Breast epithelium (tissue), 4 donors: ENCODE measurements at regions not wholly inside any gene's neighbourhood (a gene's known extent, or its start where the extent isn't known, plus 50 kb on each side); places are given as distances from the start of the nearest gene placed in this dataset.

Experiments
- DNase-seq, 2 donors: peaks; one replicate each; pipeline ENCODE4 v3.0.0-alpha.2; 2019; ENCODE audit warnings: low spot score in 2 of 2
- H3K27ac ChIP-seq, 2 donors: fragments of 200-600 bp; sonication (generic) in 1 of 2; one replicate each; pipeline ENCODE4 v1.5.1; 2016 to 2019; ENCODE audit warnings: mild to moderate bottlenecking in 1 of 2
- H3K27me3 ChIP-seq, 2 donors: fragments of 200-600 bp; sonication (generic) in 1 of 2; one replicate each; pipeline versions ENCODE4 v1.5.1 to v1.6.0; 2017 to 2019; ENCODE audit warnings: control low read depth in 1 of 2, mild to moderate bottlenecking in 1 of 2
- H3K36me3 ChIP-seq: fragments of 200-600 bp; one replicate; pipeline ENCODE4 v1.5.1; 2019
- H3K4me1 ChIP-seq, 2 donors: fragments of 200-600 bp; sonication (generic); one replicate each; pipeline ENCODE4 v1.5.1; 2016 to 2019; ENCODE audit warnings: control low read depth in 1 of 2
- H3K4me3 ChIP-seq, 3 donors: fragments of 200-600 bp; sonication (generic); 1 replicate in 2 of 3; 2 replicates in 1 of 3; pipeline ENCODE4 v1.5.1; 2016 to 2019; ENCODE audit warnings: mild to moderate bottlenecking in 3 of 3, moderate library complexity in 2 of 3
- H3K9me3 ChIP-seq, 2 donors: fragments of 200-600 bp; sonication (generic) in 1 of 2; one replicate each; pipeline ENCODE4 v1.5.1; 2016 to 2019; ENCODE audit warnings: control low read depth in 1 of 2
- POLR2A ChIP-seq: fragments of 450-650 bp; IDR thresholded peaks from one replicate; pipeline ENCODE4 v1.6.1; 2016; ENCODE audit warnings: antibody characterized with exemption, mild to moderate bottlenecking, moderate library complexity
- POLR2AphosphoS5 ChIP-seq, 3 donors: sonication (generic); formaldehyde crosslinking; IDR thresholded peaks; one replicate each; pipeline ENCODE4 v1.6.1; 2017; ENCODE audit warnings: antibody characterized with exemption in 3 of 3
- intact Hi-C: fragments of 100-400 bp; cut with DNase I; formaldehyde crosslinking; loops from one replicate; pipeline ENCODE4 v1.15.1; 2023; ENCODE audit warnings: low total_unique reads
- TF ChIP-seq, protein P1 (sequence below), 3 donors: fragments of 450-650 bp; IDR thresholded peaks; one replicate each; pipeline ENCODE4 v1.5.1; 2016 to 2017; ENCODE audit warnings: antibody characterized with exemption in 3 of 3, mild to moderate bottlenecking in 3 of 3, moderate library complexity in 3 of 3

DNA sequence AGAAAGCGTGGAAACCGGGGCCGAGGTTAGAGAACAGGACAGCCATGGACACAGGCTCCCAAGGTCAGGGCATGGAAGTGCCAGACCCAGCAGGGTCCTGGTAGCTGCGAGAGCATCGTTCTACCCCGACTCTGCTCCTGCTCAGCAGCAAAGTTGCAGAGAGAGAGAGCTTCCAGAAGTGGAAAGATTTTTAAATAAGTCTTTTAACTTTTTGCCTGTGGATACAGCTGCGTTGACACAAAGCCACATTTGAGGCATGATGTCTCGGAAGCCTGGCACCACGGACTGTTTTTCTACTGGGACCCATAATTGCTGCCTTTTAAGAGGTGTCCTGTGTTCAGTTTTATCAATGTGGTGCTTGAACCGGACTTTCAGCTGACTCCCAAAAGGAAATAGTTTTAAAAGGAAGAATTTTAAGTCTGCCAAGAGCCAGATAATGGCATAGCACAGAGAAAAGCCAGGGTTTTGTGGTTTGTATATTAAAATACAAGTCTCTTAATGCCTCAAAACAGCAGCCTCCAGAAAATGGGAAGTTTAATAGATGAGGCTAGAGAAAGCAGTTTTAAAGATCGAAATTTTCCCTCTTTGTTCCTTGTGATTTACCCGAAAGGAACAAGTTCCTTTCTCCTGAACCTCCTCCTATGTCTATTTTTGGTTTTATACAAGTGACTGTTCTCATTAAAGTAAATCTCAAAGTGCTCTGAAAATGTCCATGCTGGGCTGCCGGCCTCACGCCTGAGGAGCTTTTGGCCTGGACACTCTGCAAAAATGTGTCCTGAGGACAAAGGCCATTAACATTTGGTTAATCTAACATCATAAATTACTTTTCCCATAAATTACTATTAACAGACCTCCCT is 91.5 kb downstream of the RIN2 start:
- Histone ChIP-seq H3K4me1 (peaks cover 0 to 16% of the 10 kb centered on the region in 2 donors), H3K27ac (peak overlapping the region; percentile 81 to 82), H3K9me3 (no peaks in the 10 kb centered on the region), H3K4me3 (peak overlapping the region in 1 of 3 donors; percentile 31), H3K36me3 (no peaks in the 10 kb centered on the region), H3K27me3 (no peaks in the 10 kb centered on the region)
- intact Hi-C loops: no loop called here
- no peak for DNase-seq
- TF ChIP-seq, protein P1, sequence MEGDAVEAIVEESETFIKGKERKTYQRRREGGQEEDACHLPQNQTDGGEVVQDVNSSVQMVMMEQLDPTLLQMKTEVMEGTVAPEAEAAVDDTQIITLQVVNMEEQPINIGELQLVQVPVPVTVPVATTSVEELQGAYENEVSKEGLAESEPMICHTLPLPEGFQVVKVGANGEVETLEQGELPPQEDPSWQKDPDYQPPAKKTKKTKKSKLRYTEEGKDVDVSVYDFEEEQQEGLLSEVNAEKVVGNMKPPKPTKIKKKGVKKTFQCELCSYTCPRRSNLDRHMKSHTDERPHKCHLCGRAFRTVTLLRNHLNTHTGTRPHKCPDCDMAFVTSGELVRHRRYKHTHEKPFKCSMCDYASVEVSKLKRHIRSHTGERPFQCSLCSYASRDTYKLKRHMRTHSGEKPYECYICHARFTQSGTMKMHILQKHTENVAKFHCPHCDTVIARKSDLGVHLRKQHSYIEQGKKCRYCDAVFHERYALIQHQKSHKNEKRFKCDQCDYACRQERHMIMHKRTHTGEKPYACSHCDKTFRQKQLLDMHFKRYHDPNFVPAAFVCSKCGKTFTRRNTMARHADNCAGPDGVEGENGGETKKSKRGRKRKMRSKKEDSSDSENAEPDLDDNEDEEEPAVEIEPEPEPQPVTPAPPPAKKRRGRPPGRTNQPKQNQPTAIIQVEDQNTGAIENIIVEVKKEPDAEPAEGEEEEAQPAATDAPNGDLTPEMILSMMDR (IDR thresholded peaks at IDR 0.05): no peak
- TF ChIP-seq POLR2AphosphoS5 (IDR thresholded peaks at IDR 0.05): no peak

DNA sequence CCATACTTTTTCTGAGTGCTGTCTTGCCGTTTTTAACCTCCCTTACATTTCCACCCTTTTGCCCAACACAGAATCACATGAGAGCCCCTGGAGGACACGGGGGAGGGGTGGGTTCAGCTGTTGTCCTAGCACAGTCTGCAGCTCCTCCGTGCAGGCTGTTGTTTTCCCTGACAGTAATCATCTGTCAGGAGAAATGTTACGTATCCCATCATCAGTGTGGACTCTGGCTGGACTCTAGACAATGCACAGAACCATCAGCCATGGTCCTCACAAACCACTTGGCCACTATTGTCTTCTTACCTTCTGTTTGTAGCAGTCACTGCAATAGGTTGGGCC is 92.1 kb downstream of the RIN2 start:
- no peak for DNase-seq
- TF ChIP-seq POLR2AphosphoS5 (IDR thresholded peaks at IDR 0.05) (no peak), POLR2A (no peak)
- TF ChIP-seq, protein P1 (IDR thresholded peaks at IDR 0.05): no peak
- intact Hi-C loops: no loop called here
- Histone ChIP-seq H3K4me1 (peaks cover 0 to 16% of the 10 kb centered on the region in 2 donors), H3K27ac (peak overlapping the region; percentile 81 to 82), H3K4me3 (peak overlapping the region in 1 of 3 donors; percentile 22), H3K27me3 (no peaks in the 10 kb centered on the region), H3K9me3 (no peaks in the 10 kb centered on the region), H3K36me3 (no peaks in the 10 kb centered on the region)

DNA sequence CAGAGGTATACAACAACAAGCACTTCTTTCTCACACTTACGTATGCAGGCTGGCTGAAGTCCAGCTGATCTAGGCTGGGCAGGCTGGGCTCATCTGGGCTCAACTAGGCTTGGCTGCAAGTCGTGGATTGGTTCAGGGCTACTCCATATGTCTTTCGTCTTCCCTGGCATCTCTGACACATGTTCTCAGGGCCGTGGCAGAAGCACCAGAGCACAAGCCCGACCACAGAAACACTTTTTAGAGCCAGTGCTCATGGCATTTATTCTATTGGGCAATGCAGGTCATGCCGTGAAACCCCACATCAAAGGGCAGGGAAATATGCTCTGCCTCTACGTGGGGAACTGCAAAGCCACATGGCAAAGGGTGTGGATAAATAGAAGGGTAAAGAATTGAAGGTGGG is 93.8 kb downstream of the RIN2 start:
- Histone ChIP-seq H3K9me3 (no peaks in the 10 kb centered on the region), H3K4me3 (no peak overlapping the region), H3K27me3 (no peaks in the 10 kb centered on the region), H3K27ac (no peak overlapping the region), H3K36me3 (no peaks in the 10 kb centered on the region), H3K4me1 (peaks cover 0 to 16% of the 10 kb centered on the region in 2 donors)
- intact Hi-C loops: no loop called here
- no peak for TF ChIP-seq POLR2A
- no peak for TF ChIP-seq POLR2AphosphoS5 (IDR thresholded peaks at IDR 0.05)
- no peak for DNase-seq

DNA sequence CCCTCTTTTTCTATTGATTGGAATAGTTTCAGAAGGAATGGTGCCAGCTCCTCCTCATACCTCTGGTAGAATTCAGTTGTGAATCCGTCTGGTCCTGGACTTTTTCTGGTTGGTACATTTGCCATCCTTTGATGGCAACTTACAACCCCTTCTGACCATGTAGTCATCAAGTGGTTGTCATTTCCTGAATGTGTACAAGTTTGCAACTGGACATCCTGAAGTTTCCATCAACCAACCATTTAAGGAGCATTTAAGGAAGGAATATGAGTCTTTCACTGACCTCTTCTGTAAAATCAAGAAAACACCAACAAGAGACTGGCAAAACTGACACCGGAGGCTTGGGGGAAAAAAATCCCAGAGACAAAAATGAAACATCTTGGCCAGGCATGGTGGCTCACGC is 97.4 kb downstream of the RIN2 start:
- intact Hi-C loops: no loop called here
- H3K9me3 ChIP-seq: no peaks in the 10 kb centered on the region
- H3K4me3 ChIP-seq: no peak overlapping the region
- H3K27me3 ChIP-seq: no peaks in the 10 kb centered on the region
- H3K4me1 ChIP-seq: peaks cover 0 to under 1% of the 10 kb centered on the region in 2 donors
- H3K27ac ChIP-seq: no peak overlapping the region
- TF ChIP-seq POLR2AphosphoS5 (IDR thresholded peaks at IDR 0.05) (no peak), POLR2A (no peak)
- TF ChIP-seq, protein P1 (IDR thresholded peaks at IDR 0.05): no peak
- DNase-seq: no peak
- H3K36me3 ChIP-seq: no peaks in the 10 kb centered on the region

DNA sequence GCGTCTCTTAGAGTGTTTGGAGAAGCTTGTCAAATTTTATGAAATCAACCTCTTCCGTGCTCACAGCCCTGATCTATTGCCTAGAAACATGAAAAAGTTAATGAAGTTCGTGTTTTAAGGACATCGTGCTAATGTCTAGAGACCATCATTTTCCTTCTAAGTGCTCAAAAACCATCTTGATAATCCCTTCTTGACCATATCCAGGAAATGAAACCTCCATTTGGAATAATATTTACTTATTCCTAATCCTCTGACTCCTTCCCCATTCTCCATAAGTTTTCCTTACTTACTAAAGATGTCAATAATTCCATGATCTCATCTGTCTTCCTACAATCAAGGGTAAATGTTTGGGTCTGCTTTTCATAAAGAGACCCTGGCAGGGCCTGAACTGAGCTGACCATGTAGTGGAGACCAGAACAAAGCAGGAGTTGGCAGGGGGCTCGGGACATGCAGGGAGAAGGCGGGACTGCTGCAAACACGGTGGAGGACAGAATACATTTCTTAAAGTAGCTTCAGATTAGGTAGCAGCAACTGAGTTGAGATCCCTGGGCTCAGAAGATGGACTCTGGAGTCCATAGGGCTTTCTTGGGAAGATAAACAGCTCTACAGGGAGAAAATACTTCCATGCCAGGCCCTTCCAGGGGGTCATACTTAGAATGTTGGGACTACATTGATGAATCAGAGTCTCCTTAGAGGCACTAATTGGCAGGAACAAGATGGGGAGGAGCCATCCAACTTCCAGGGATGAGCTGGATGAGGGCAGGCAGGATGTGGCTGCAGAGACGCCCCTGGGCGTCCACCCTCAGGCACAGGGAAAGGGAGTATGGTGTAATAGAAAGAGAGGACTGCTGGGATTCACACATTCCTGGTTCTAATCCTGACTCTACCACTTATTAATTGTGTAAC is 100.7 kb downstream of the RIN2 start:
- Histone ChIP-seq H3K4me3 (no peak overlapping the region), H3K9me3 (no peaks in the 10 kb centered on the region), H3K27me3 (no peaks in the 10 kb centered on the region), H3K36me3 (no peaks in the 10 kb centered on the region), H3K4me1 (no peaks in the 10 kb centered on the region), H3K27ac (no peak overlapping the region)
- intact Hi-C loops: no loop called here
- DNase-seq: no peak
- no peak for TF ChIP-seq POLR2A
- TF ChIP-seq, protein P1 (IDR thresholded peaks at IDR 0.05): no peak
- TF ChIP-seq POLR2AphosphoS5 (IDR thresholded peaks at IDR 0.05): no peak
